Nucleus accumbens (tissue), 56 donors: ENCODE measurements at regions not wholly inside any gene's neighbourhood (a gene's known extent, or its start where the extent isn't known, plus 50 kb on each side); places are given as distances from the start of the nearest gene placed in this dataset.
A peak's percentile ranks its signal among the peaks of the same experiment; 100 is the strongest.
"Not testable (repeated sequence)": the region's sequence is repeated elsewhere in the genome, so short reads cannot be mapped to it uniquely, and the experiment has no call there.

ENCODE experiments used
- DNase-seq, 56 donors: peaks; one replicate each; lab custom pipeline; 2025; lab: John Stamatoyannopoulos, UW

GRCh38 chr5:98393205-98393604 is 380.3 kb upstream of the RGMB start:
- not testable (repeated sequence) for DNase-seq

- no peak for DNase-seq
Measured at GRCh38 chr5:98397081-98397480, 376.4 kb upstream of the RGMB start.

GRCh38 chr5:98398465-98398864 is 375.0 kb upstream of the RGMB start:
- DNase-seq = peak in 20 of 56 donors; percentile 1 to 51 (median 14)

- DNase-seq = no peak
Measured at GRCh38 chr5:98401656-98402055, 371.8 kb upstream of the RGMB start.

GRCh38 chr5:98402130-98402529 is 371.3 kb upstream of the RGMB start:
- no peak for DNase-seq

GRCh38 chr5:98403131-98403530 is 370.3 kb upstream of the RGMB start:
- DNase-seq = no peak

GRCh38 chr5:98414938-98415337 is 358.5 kb upstream of the RGMB start:
- no peak for DNase-seq

- DNase-seq = no peak
Measured at GRCh38 chr5:98415663-98416062, 357.8 kb upstream of the RGMB start.

GRCh38 chr5:98416541-98416940 is 356.9 kb upstream of the RGMB start:
- DNase-seq = no peak

- no peak for DNase-seq
Measured at GRCh38 chr5:98419825-98420224, 353.6 kb upstream of the RGMB start.

- no peak for DNase-seq
Measured at GRCh38 chr5:98424681-98425450, 348.6 kb upstream of the RGMB start.

GRCh38 chr5:98425640-98426039 is 347.8 kb upstream of the RGMB start:
- no peak for DNase-seq

- DNase-seq = no peak
Measured at GRCh38 chr5:98428806-98429205, 344.7 kb upstream of the RGMB start.

GRCh38 chr5:98432378-98432777 is 341.1 kb upstream of the RGMB start:
- DNase-seq = no peak

- no peak for DNase-seq
Measured at GRCh38 chr5:98433022-98433421, 340.4 kb upstream of the RGMB start.

GRCh38 chr5:98433673-98434072 is 339.8 kb upstream of the RGMB start:
- no peak for DNase-seq

GRCh38 chr5:98436667-98437066 is 336.8 kb upstream of the RGMB start:
- no peak for DNase-seq

GRCh38 chr5:98442448-98442847 is 331.0 kb upstream of the RGMB start:
- no peak for DNase-seq

- DNase-seq = no peak
Measured at GRCh38 chr5:98443881-98444280, 329.6 kb upstream of the RGMB start.

GRCh38 chr5:98453296-98453695 is 320.2 kb upstream of the RGMB start:
- no peak for DNase-seq

- no peak for DNase-seq
Measured at GRCh38 chr5:98454407-98454806, 319.1 kb upstream of the RGMB start.

- no peak for DNase-seq
Measured at GRCh38 chr5:98454904-98455303, 318.6 kb upstream of the RGMB start.

- no peak for DNase-seq
Measured at GRCh38 chr5:98455665-98456064, 317.8 kb upstream of the RGMB start.
